GM12872 (cell line): ENCODE measurements at regions not wholly inside any gene's neighbourhood (a gene's known extent, or its start where the extent isn't known, plus 50 kb on each side); places are given as distances from the start of the nearest gene placed in this dataset.

Experiments used
- TF ChIP-seq, protein P1 (sequence below): IDR thresholded peaks from 3 replicates; pipeline ENCODE4 v1.5.1; 2011; ENCODE audit warnings: low read depth, mild to moderate bottlenecking, low read length, moderate library complexity; ENCODE audit not compliant: insufficient read depth

DNA sequence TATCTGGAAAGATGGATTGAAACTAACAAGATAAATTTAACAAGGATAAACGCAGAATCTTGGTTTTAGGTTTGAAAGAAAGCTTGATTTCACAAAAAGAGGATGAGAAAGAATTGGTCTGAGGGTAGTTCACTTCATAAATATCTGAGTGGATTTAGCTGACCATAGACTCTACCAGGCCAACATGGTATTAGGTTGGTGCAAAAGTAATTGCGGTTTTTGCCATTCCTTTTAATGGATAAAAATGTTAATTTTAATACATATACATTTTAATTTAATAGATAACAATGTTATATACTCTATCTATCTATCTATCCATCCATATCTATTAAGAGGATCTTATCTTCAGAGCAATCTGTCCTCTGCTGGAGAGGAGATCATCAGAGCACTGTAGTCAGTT, 70.2 kb upstream of the PLXNA2 start:
- TF ChIP-seq, protein P1, sequence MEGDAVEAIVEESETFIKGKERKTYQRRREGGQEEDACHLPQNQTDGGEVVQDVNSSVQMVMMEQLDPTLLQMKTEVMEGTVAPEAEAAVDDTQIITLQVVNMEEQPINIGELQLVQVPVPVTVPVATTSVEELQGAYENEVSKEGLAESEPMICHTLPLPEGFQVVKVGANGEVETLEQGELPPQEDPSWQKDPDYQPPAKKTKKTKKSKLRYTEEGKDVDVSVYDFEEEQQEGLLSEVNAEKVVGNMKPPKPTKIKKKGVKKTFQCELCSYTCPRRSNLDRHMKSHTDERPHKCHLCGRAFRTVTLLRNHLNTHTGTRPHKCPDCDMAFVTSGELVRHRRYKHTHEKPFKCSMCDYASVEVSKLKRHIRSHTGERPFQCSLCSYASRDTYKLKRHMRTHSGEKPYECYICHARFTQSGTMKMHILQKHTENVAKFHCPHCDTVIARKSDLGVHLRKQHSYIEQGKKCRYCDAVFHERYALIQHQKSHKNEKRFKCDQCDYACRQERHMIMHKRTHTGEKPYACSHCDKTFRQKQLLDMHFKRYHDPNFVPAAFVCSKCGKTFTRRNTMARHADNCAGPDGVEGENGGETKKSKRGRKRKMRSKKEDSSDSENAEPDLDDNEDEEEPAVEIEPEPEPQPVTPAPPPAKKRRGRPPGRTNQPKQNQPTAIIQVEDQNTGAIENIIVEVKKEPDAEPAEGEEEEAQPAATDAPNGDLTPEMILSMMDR: no peak

DNA sequence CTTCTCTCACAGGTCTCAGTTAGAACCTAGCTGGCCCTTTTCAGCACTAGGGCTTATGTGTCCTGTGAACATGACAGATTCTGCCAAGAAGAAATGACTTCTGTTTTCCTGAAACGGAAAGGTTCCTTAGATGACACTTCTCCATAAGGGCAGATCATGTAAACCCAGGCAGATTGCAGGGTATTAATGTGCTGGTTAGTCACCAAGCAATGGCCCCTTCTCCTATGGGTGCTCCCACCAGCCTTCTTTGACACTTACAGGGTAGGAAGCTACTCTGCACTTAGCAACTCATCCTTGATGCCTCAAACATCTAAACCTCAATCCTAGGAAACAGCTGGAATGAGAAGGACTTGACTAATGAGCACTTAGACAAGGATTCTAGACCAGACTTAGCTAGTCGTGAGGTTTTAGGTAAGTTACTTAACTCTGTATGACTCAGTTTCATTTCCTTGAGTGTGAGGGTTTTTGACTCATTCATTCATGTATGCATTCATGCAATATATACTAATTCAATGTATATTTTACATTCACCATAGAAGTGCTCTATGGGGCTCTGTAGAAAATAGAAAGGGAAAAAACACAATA, 74.1 kb upstream of the PLXNA2 start:
- TF ChIP-seq, protein P1: no peak

DNA sequence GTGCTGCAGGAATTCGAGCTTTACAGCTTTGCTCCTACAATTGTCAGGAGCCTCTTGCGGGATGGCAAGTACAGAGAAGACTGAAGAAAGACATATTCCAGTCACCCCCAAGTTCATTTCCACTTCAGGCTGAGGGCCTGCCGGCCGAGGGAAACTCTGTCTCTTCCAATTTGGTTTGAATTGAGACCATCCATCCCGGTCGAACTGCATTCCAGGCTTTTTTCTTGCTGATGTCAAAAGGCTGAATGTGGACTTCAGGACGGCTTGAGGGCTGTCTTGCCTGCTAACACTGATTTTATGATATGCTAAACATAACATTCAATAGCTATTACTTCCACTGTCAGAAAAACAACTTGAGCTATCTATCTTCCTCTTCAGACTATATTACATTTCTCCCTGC, 79.8 kb upstream of the PLXNA2 start:
- TF ChIP-seq, protein P1: no peak

DNA sequence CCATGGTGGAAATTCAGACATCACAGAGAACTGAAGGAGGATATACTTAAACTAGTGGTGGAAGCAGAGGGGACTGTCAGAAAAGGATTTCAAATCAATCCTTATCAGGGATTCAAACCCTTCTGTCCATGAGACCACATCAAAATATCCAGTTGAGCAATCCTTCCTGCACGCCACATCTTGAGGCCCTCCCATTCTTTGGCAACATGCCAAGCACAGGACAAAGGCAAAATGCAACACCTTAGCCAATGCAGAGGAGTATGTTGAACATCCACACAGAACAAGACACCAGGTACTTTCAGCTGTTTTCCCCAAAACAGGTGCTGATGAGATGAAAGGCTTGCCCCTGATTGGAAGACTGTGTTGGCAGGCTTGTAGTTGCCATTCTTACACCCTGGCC, 81.8 kb upstream of the PLXNA2 start:
- TF ChIP-seq, protein P1: no peak

DNA sequence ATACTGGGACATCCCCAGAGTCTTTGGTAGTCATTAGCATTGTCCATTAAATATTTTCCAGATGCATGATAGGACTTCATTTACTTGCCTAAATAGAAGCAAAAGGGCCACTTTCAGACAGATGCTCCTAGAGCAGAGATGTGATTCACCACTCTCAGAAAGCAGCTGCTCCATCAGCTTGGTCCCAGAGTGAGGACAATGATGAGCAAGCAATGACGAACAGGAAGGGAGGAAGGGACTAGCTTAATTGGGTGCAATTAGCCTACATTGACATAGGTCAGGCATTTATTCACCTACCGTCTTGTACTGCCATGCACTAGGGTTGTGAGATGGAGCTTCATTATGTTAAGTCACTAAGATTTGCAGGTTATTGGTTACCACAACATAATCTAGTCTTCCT, 85.1 kb upstream of the PLXNA2 start:
- TF ChIP-seq, protein P1: no peak

DNA sequence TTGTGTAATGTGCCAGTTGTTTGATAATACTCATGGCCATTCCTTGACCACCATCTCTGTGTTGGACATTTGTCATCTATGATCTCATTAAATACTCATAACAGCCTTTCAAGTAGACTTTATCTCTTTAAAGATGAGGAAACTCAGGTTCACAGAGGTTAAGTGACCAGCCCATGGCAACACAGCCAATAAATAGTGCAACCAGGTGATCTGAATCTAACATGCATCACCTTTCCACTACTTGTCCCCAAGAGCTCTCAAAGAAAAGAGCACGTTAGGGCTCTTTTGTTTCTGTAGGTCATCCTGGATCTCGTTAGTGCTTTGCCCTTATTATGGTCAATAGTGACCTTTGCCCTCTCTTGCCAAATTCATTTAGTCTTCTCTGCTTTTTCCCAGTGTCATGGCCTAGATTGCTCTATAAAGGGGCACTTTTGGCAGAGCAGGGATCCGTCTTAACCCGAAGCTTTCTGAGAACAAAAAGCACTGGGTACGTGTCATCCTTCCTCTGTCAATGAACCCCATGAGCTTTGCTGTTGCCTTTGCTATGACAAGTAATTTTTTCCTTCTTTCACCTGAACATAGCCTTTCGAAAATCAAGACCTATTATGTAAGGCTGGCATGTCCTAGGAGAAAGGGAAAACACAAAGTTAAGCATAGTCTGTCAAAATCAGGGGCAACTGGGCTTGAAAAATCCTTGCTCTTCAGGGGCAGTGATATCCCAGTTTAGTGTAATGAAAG, 88.0 kb upstream of the PLXNA2 start:
- TF ChIP-seq, protein P1: no peak

DNA sequence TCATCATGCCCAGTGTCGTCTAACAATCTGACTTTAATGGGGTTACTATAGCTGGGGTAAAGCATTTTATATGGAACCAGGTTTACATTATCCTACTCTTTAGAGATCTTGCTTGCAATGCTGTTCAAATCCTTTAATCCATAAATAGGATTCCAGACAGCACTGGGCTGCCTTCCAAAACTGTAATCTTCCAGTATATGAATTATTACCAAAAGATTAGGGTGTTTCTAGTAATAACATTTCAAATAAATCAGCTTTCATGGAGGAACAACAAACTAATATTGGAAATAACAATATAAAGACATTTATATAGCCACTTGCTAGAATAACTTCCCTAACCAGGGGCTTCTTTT, 88.6 kb upstream of the PLXNA2 start:
- TF ChIP-seq, protein P1: no peak
